IMR-90 (cell line): ENCODE measurements at regions not wholly inside any gene's neighbourhood (a gene's known extent, or its start where the extent isn't known, plus 50 kb on each side); places are given as distances from the start of the nearest gene placed in this dataset.

Source experiments
- ATAC-seq: fragments of 200-7000 bp; cut with Tn5 transposase; 2 replicates; pipeline ENCODE4 v1.9.1; 2020; ENCODE audit warnings: low read depth, mild to moderate bottlenecking, moderate library complexity
- BruUV-seq: library from RNA; stranded (reverse); fragments of 400-500 nt; replicated peaks from 2 replicates; lab custom pipeline; 2021; lab: Mats Ljungman, UMichigan
- CTCF ChIA-PET: fragments of 300-600 bp; formaldehyde crosslinking; extraction: SDS; loops from one replicate; lab custom pipeline; 2021; ENCODE audit warnings: antibody characterized with exemption; lab: Yijun Ruan, JAX
- POLR2A ChIA-PET: fragments of 300-600 bp; sonication (Branson Sonifier 250); formaldehyde crosslinking; loops from one replicate; lab custom pipeline; 2022; ENCODE audit warnings: antibody characterized with exemption; ENCODE audit not compliant: unreplicated experiment; lab: Charles Lee
- DNase-seq: peaks from one replicate; pipeline ENCODE4 v3.0.0; 2013
- H2AFZ ChIP-seq: replicated peaks from 2 replicates; pipeline ENCODE3; 2013; ENCODE audit warnings: low read length, mild to moderate bottlenecking; ENCODE audit not compliant: poor library complexity
- H2AK5ac ChIP-seq: 2 replicates; pipeline ENCODE4 v1.6.1; 2013; ENCODE audit warnings: low read depth, low read length, inconsistent platforms
- H2AK9ac ChIP-seq: replicated peaks from 2 replicates; pipeline ENCODE3; 2013; ENCODE audit warnings: mild to moderate bottlenecking, low read depth, low read length, moderate library complexity; ENCODE audit not compliant: poor library complexity
- H2BK120ac ChIP-seq: 2 replicates; pipeline ENCODE4 v1.6.1; 2013; ENCODE audit warnings: low read depth, low read length, inconsistent platforms
- H2BK15ac ChIP-seq: 3 replicates; pipeline ENCODE4 v1.6.1; 2013; ENCODE audit warnings: low read depth, low read length, inconsistent platforms
- H2BK20ac ChIP-seq: 2 replicates; pipeline ENCODE4 v1.6.1; 2013; ENCODE audit warnings: low read depth, mild to moderate bottlenecking, inconsistent platforms, low read length, moderate library complexity
- H2BK5ac ChIP-seq: 2 replicates; pipeline ENCODE4 v1.6.1; 2013; ENCODE audit warnings: mild to moderate bottlenecking, low read depth, low read length, inconsistent platforms; ENCODE audit not compliant: poor library complexity, severe bottlenecking
- H3K14ac ChIP-seq: replicated peaks from 2 replicates; pipeline ENCODE4 v1.6.1; 2013; ENCODE audit warnings: low read depth, low read length, inconsistent platforms
- H3K18ac ChIP-seq: 2 replicates; pipeline ENCODE4 v1.6.1; 2013; ENCODE audit warnings: low read depth, low read length, control low read depth
- H3K23ac ChIP-seq: 2 replicates; pipeline ENCODE4 v1.6.1; 2013; ENCODE audit warnings: low read depth, low read length, inconsistent platforms
- H3K27ac ChIP-seq: 2 replicates; pipeline ENCODE4 v1.5.1; 2013; ENCODE audit warnings: mild to moderate bottlenecking, control low read depth, low read length; ENCODE audit not compliant: insufficient read depth
- H3K27me3 ChIP-seq: 2 replicates; pipeline ENCODE4 v1.6.1; 2013; ENCODE audit warnings: low read length; ENCODE audit not compliant: control insufficient read depth, insufficient read depth
- H3K36me3 ChIP-seq: 2 replicates; pipeline ENCODE4 v1.6.1; 2013; ENCODE audit warnings: low read length, mixed read lengths; ENCODE audit not compliant: control insufficient read depth, insufficient read depth
- H3K4ac ChIP-seq: 2 replicates; pipeline ENCODE4 v1.6.1; 2013; ENCODE audit warnings: low read depth, low read length, inconsistent platforms
- H3K4me1 ChIP-seq: 2 replicates; pipeline ENCODE4 v1.6.1; 2013; ENCODE audit warnings: low read length, mixed read lengths; ENCODE audit not compliant: control insufficient read depth, insufficient read depth
- H3K4me2 ChIP-seq: 2 replicates; pipeline ENCODE4 v1.6.1; 2013; ENCODE audit warnings: low read depth, mild to moderate bottlenecking, control low read depth, low read length, moderate library complexity
- H3K4me3 ChIP-seq: 2 replicates; pipeline ENCODE4 v1.5.1; 2013; ENCODE audit warnings: low read depth, mild to moderate bottlenecking, control low read depth, low read length, moderate library complexity; ENCODE audit not compliant: insufficient read depth
- H3K56ac ChIP-seq: 2 replicates; pipeline ENCODE4 v1.6.1; 2013; ENCODE audit warnings: low read length, inconsistent platforms; ENCODE audit not compliant: insufficient read depth; ENCODE audit errors: extremely low read depth
- H3K79me1 ChIP-seq, 2 experiments: 2 replicates each; pipeline ENCODE4 v1.6.1; 2013; ENCODE audit warnings: low read length in 2 of 2, inconsistent platforms in 1 of 2, low read depth in 1 of 2
- H3K9ac ChIP-seq: 2 replicates; pipeline ENCODE4 v1.6.1; 2013; ENCODE audit warnings: low read depth, low read length, control low read depth
- H3K9me1 ChIP-seq: 2 replicates; pipeline ENCODE4 v1.6.1; 2013; ENCODE audit warnings: low read length, inconsistent platforms; ENCODE audit not compliant: insufficient read depth
- H3K9me3 ChIP-seq: 2 replicates; pipeline ENCODE4 v1.6.1; 2013; ENCODE audit warnings: low read length; ENCODE audit not compliant: control insufficient read depth, insufficient read depth
- H4K20me1 ChIP-seq: 2 replicates; pipeline ENCODE4 v1.6.1; 2013; ENCODE audit warnings: low read length, inconsistent platforms; ENCODE audit not compliant: insufficient read depth
- H4K5ac ChIP-seq: 2 replicates; pipeline ENCODE4 v1.6.1; 2013; ENCODE audit warnings: mild to moderate bottlenecking, low read depth, low read length, control low read depth
- H4K8ac ChIP-seq, 2 experiments: 2 replicates each; pipeline ENCODE4 v1.6.1; 2013; ENCODE audit warnings: low read depth in 2 of 2, low read length in 2 of 2, control low read depth in 1 of 2, inconsistent platforms in 1 of 2
- H4K91ac ChIP-seq: 2 replicates; pipeline ENCODE4 v1.6.1; 2013; ENCODE audit warnings: low read depth, low read length, inconsistent platforms; ENCODE audit not compliant: insufficient read depth
- BHLHE40 ChIP-seq: fragments of 150-350 bp; IDR thresholded peaks from 2 replicates; pipeline ENCODE4 v1.6.1; 2016; ENCODE audit warnings: mild to moderate bottlenecking, low read depth, low read length
- CEBPB ChIP-seq: IDR thresholded peaks from 2 replicates; pipeline ENCODE4 v1.6.1; 2012; ENCODE audit warnings: low read depth, low read length, improper control_type of control experiment
- CHD1 ChIP-seq: IDR thresholded peaks from 2 replicates; pipeline ENCODE4 v1.6.1; 2012; ENCODE audit warnings: low read depth, low read length, improper control_type of control experiment
- ELK1 ChIP-seq: fragments of 150-350 bp; IDR thresholded peaks from 2 replicates; pipeline ENCODE4 v1.6.1; 2016; ENCODE audit warnings: low read depth, mild to moderate bottlenecking, low read length, moderate library complexity, borderline replicate concordance
- FOS ChIP-seq: fragments of 150-350 bp; IDR thresholded peaks from 2 replicates; pipeline ENCODE4 v1.6.1; 2016; ENCODE audit warnings: low read depth, low read length
- MAFK ChIP-seq: IDR thresholded peaks from 2 replicates; pipeline ENCODE4 v1.6.1; 2012; ENCODE audit warnings: low read depth, low read length, improper control_type of control experiment
- MAZ ChIP-seq: IDR thresholded peaks from 2 replicates; pipeline ENCODE4 v1.6.1; 2012; ENCODE audit warnings: low read depth, mild to moderate bottlenecking, low read length, improper control_type of control experiment, moderate library complexity, borderline replicate concordance
- MXI1 ChIP-seq: IDR thresholded peaks from 2 replicates; pipeline ENCODE4 v1.6.1; 2012; ENCODE audit warnings: low read depth, mild to moderate bottlenecking, low read length, moderate library complexity, borderline replicate concordance
- NFE2L2 ChIP-seq: fragments of 150-350 bp; IDR thresholded peaks from 2 replicates; pipeline ENCODE4 v1.6.1; 2016; ENCODE audit warnings: low read depth, mild to moderate bottlenecking, low read length
- POLR2A ChIP-seq: IDR thresholded peaks from 2 replicates; pipeline ENCODE4 v1.6.1; 2012; ENCODE audit warnings: mild to moderate bottlenecking, low read depth, low read length
- RAD21 ChIP-seq: IDR thresholded peaks from 2 replicates; pipeline ENCODE4 v1.6.1; 2012; ENCODE audit warnings: low read length, improper control_type of control experiment
- RCOR1 ChIP-seq: IDR thresholded peaks from 2 replicates; pipeline ENCODE4 v1.6.1; 2012; ENCODE audit warnings: mild to moderate bottlenecking, low read length, improper control_type of control experiment; ENCODE audit not compliant: insufficient replicate concordance
- RFX5 ChIP-seq: IDR thresholded peaks from 2 replicates; pipeline ENCODE4 v1.8.0; 2012; ENCODE audit warnings: low read depth, mild to moderate bottlenecking, low read length, moderate library complexity
- SMC3 ChIP-seq: fragments of 150-350 bp; IDR thresholded peaks from 2 replicates; pipeline ENCODE4 v1.6.1; 2016; ENCODE audit warnings: low read depth, mild to moderate bottlenecking, antibody characterized with exemption, low read length, moderate library complexity
- WGBS, 2 experiments: methylation state at CpG; one replicate each; pipeline versions ENCODE4 v1.1.5 to v1.1.7; 2013; ENCODE audit warnings: missing lambda C conversion rate in 2 of 2; ENCODE audit not compliant: insufficient read length in 1 of 2; ENCODE audit errors: extremely low coverage in 2 of 2; 5-methylcytosine and 5-hydroxymethylcytosine counted together
- dilution Hi-C: fragments of 300-500 bp; cut with HindIII; formaldehyde crosslinking; loops from one replicate; pipeline ENCODE4 v1.14.3; 2018; ENCODE audit warnings: low sequenced_read_pairs; ENCODE audit not compliant: unreplicated experiment
- in situ Hi-C: fragments of 300-500 bp; cut with MboI; formaldehyde crosslinking; loops from 3 replicates; pipeline ENCODE4 v1.14.3; 2019; ENCODE audit warnings: low sequenced_read_pairs, inconsistent platforms, mixed read lengths
- intact Hi-C: fragments of 100-400 bp; cut with micrococcal nuclease; formaldehyde crosslinking; loops from 2 replicates; pipeline ENCODE4 v1.10.0; 2022
- TF ChIP-seq, protein P1 (sequence below): conservative IDR thresholded peaks from 2 replicates; pipeline ENCODE4 v1.5.1; 2012; ENCODE audit warnings: mild to moderate bottlenecking, low read depth, low read length, improper control_type of control experiment
- TF ChIP-seq, protein P2 (sequence below): fragments of 150-350 bp; IDR thresholded peaks from 2 replicates; pipeline ENCODE4 v1.6.1; 2017; ENCODE audit warnings: mild to moderate bottlenecking, antibody characterized with exemption, low read length, low read depth

- no TSS peak for BruUV-seq
- no peak overlapping the region for H2AFZ ChIP-seq
- H4K91ac ChIP-seq: no peak overlapping the region
- POLR2A ChIA-PET: no interaction called here
- H4K5ac ChIP-seq: no peak overlapping the region
- H3K4me3 ChIP-seq: no peak overlapping the region
- H3K9me3 ChIP-seq: peaks cover 4% of the 10 kb centered on the region
- no peak overlapping the region for H2AK9ac ChIP-seq
- no peak overlapping the region for H3K4me2 ChIP-seq
- no peak overlapping the region for H3K14ac ChIP-seq
- no peak overlapping the region for H3K23ac ChIP-seq
- H2BK120ac ChIP-seq: no peak overlapping the region
- no peaks in the 10 kb centered on the region for H3K79me1 ChIP-seq
- no peak overlapping the region for H2AK5ac ChIP-seq
- H2BK5ac ChIP-seq: no peak overlapping the region
- H3K9me1 ChIP-seq: no peaks in the 10 kb centered on the region
- no peaks in the 10 kb centered on the region for H3K36me3 ChIP-seq
- no peak overlapping the region for H4K8ac ChIP-seq
- no peak for ATAC-seq
- no peaks in the 10 kb centered on the region for H3K27me3 ChIP-seq
- no peaks in the 10 kb centered on the region for H4K20me1 ChIP-seq
- TF ChIP-seq RCOR1 (no peak), ELK1 (no peak), FOS (no peak), BHLHE40 (no peak), CEBPB (no peak), POLR2A (no peak), MXI1 (no peak), RAD21 (no peak), SMC3 (no peak), RFX5 (no peak), NFE2L2 (no peak), CHD1 (no peak), MAFK (no peak), MAZ (no peak)
- TF ChIP-seq, protein P1, sequence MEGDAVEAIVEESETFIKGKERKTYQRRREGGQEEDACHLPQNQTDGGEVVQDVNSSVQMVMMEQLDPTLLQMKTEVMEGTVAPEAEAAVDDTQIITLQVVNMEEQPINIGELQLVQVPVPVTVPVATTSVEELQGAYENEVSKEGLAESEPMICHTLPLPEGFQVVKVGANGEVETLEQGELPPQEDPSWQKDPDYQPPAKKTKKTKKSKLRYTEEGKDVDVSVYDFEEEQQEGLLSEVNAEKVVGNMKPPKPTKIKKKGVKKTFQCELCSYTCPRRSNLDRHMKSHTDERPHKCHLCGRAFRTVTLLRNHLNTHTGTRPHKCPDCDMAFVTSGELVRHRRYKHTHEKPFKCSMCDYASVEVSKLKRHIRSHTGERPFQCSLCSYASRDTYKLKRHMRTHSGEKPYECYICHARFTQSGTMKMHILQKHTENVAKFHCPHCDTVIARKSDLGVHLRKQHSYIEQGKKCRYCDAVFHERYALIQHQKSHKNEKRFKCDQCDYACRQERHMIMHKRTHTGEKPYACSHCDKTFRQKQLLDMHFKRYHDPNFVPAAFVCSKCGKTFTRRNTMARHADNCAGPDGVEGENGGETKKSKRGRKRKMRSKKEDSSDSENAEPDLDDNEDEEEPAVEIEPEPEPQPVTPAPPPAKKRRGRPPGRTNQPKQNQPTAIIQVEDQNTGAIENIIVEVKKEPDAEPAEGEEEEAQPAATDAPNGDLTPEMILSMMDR: no peak
- TF ChIP-seq, protein P2, sequence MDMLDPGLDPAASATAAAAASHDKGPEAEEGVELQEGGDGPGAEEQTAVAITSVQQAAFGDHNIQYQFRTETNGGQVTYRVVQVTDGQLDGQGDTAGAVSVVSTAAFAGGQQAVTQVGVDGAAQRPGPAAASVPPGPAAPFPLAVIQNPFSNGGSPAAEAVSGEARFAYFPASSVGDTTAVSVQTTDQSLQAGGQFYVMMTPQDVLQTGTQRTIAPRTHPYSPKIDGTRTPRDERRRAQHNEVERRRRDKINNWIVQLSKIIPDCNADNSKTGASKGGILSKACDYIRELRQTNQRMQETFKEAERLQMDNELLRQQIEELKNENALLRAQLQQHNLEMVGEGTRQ: no peak
- intact Hi-C loops: no loop called here
- no peak overlapping the region for H3K18ac ChIP-seq
- no peak overlapping the region for H3K4ac ChIP-seq
- dilution Hi-C loops: no loop called here
- no peak overlapping the region for H3K9ac ChIP-seq
- WGBS, 2 experiments: 100% methylated on average over 2 of the region's 2 CpGs; no CpG with 5 or more reads in 1 of the 2 experiments
- H3K4me1 ChIP-seq: peaks cover 5% of the 10 kb centered on the region; the same call in 1 of the 2 replicates
- H2BK20ac ChIP-seq: no peak overlapping the region
- in situ Hi-C loops: no loop called here
- CTCF ChIA-PET: no interaction called here
- DNase-seq: no peak
- no peak overlapping the region for H3K27ac ChIP-seq
- no peak overlapping the region for H2BK15ac ChIP-seq
- H3K56ac ChIP-seq: no peak overlapping the region
Observed at GRCh38 chr10:6346631-6347030, 143.9 kb downstream of the PFKFB3 start.
